RWPE2 (cell line): ENCODE measurements at regions not wholly inside any gene's neighbourhood (a gene's known extent, or its start where the extent isn't known, plus 50 kb on each side); places are given as distances from the start of the nearest gene placed in this dataset.

Source experiments
- ATAC-seq: fragments of 200-7000 bp; cut with Tn5 transposase; 3 replicates; pipeline ENCODE4 v1.9.1; 2021; ENCODE audit warnings: low read depth
- DNase-seq: peaks from one replicate; pipeline ENCODE4 v3.0.0-alpha.2; 2020; ENCODE audit warnings: low spot score
- H3K27ac ChIP-seq: fragments of 450-650 bp; 2 replicates; pipeline ENCODE4 v1.5.1; 2017; ENCODE audit warnings: mild to moderate bottlenecking; ENCODE audit not compliant: poor library complexity, severe bottlenecking
- H3K27me3 ChIP-seq: fragments of 250-450 bp; sonication (Bioruptor Pico); 2 replicates; pipeline ENCODE4 v1.5.1; 2021; ENCODE audit warnings: mild to moderate bottlenecking, moderate library complexity; ENCODE audit not compliant: insufficient read depth, poor library complexity, severe bottlenecking
- H3K36me3 ChIP-seq: fragments of 250-450 bp; sonication (Bioruptor Pico); 2 replicates; pipeline ENCODE4 v1.5.1; 2020; ENCODE audit warnings: low read depth, mild to moderate bottlenecking, moderate library complexity
- H3K4me1 ChIP-seq: fragments of 250-450 bp; sonication (Bioruptor Pico); 2 replicates; pipeline ENCODE4 v1.5.1; 2021; ENCODE audit warnings: mild to moderate bottlenecking, moderate library complexity; ENCODE audit not compliant: insufficient read depth, poor library complexity, severe bottlenecking
- H3K4me3 ChIP-seq: fragments of 250-450 bp; sonication (Bioruptor Pico); 2 replicates; pipeline ENCODE4 v1.5.1; 2021; ENCODE audit warnings: mild to moderate bottlenecking, moderate library complexity; ENCODE audit not compliant: severe bottlenecking
- H3K9me3 ChIP-seq: fragments of 250-450 bp; sonication (Bioruptor Pico); 2 replicates; pipeline ENCODE4 v1.5.1; 2021; ENCODE audit warnings: mild to moderate bottlenecking, moderate library complexity; ENCODE audit not compliant: severe bottlenecking
- CTCF ChIP-seq: fragments of 450-650 bp; IDR thresholded peaks from one replicate; pipeline ENCODE4 v1.5.1; 2017; ENCODE audit warnings: mild to moderate bottlenecking, moderate library complexity; ENCODE audit not compliant: poor library complexity, severe bottlenecking

GRCh38 chr12:107449891-107450290, 235.7 kb upstream of the PWP1 start:
- TF ChIP-seq CTCF: no peak
- ATAC-seq: peak; percentile 23; the same call in 1 of the 3 replicates
- no peak overlapping the region for H3K27ac ChIP-seq

GRCh38 chr12:107450541-107450940, 235.1 kb upstream of the PWP1 start:
- H3K4me1 ChIP-seq: peaks cover 5% of the 10 kb centered on the region
- H3K27ac ChIP-seq: no peak overlapping the region
- no peaks in the 10 kb centered on the region for H3K36me3 ChIP-seq
- ATAC-seq: no peak
- no peak for DNase-seq
- no peak overlapping the region for H3K4me3 ChIP-seq
- no peaks in the 10 kb centered on the region for H3K9me3 ChIP-seq
- no peaks in the 10 kb centered on the region for H3K27me3 ChIP-seq
- TF ChIP-seq CTCF: no peak

More at GRCh38 chr12:107449891-107450290, 235.7 kb upstream of the PWP1 start:
- no peak overlapping the region for H3K4me3 ChIP-seq
- no peaks in the 10 kb centered on the region for H3K27me3 ChIP-seq
- DNase-seq: no peak
- H3K9me3 ChIP-seq: no peaks in the 10 kb centered on the region
- H3K36me3 ChIP-seq: no peaks in the 10 kb centered on the region
- H3K4me1 ChIP-seq: peaks cover 5% of the 10 kb centered on the region

- H3K36me3 ChIP-seq: no peaks in the 10 kb centered on the region
- H3K4me1 ChIP-seq: peaks cover 5% of the 10 kb centered on the region
- H3K27me3 ChIP-seq: no peaks in the 10 kb centered on the region
- no peak overlapping the region for H3K27ac ChIP-seq
- H3K9me3 ChIP-seq: no peaks in the 10 kb centered on the region
- TF ChIP-seq CTCF: no peak
- no peak overlapping the region for H3K4me3 ChIP-seq
- DNase-seq: no peak
- ATAC-seq: no peak
Measured at GRCh38 chr12:107451246-107451645, 234.4 kb upstream of the PWP1 start.

- Histone ChIP-seq H3K27me3 (no peaks in the 10 kb centered on the region), H3K4me3 (no peak overlapping the region), H3K36me3 (no peaks in the 10 kb centered on the region), H3K9me3 (no peaks in the 10 kb centered on the region), H3K4me1 (peaks cover 5% of the 10 kb centered on the region), H3K27ac (no peak overlapping the region)
- ATAC-seq: no peak
- TF ChIP-seq CTCF: no peak
- DNase-seq: no peak
Measured at GRCh38 chr12:107454109-107454830, 231.3 kb upstream of the PWP1 start.

- H3K4me3 ChIP-seq: no peak overlapping the region
- ATAC-seq (no peak), DNase-seq (no peak)
- no peak overlapping the region for H3K27ac ChIP-seq
- peaks cover 17% of the 10 kb centered on the region for H3K4me1 ChIP-seq
- no peak for TF ChIP-seq CTCF
- H3K36me3 ChIP-seq: no peaks in the 10 kb centered on the region
- H3K9me3 ChIP-seq: no peaks in the 10 kb centered on the region
- no peaks in the 10 kb centered on the region for H3K27me3 ChIP-seq
Measured at GRCh38 chr12:107457362-107457935, 228.2 kb upstream of the PWP1 start.
